ELF-1 (cell line): ENCODE measurements at regions not wholly inside any gene's neighbourhood (a gene's known extent, or its start where the extent isn't known, plus 50 kb on each side); places are given as distances from the start of the nearest gene placed in this dataset.

Source experiments
- DNase-seq: peaks from one replicate; pipeline ENCODE4 v3.0.0-alpha.2; 2016; ENCODE audit warnings: low read depth, low spot score

DNA sequence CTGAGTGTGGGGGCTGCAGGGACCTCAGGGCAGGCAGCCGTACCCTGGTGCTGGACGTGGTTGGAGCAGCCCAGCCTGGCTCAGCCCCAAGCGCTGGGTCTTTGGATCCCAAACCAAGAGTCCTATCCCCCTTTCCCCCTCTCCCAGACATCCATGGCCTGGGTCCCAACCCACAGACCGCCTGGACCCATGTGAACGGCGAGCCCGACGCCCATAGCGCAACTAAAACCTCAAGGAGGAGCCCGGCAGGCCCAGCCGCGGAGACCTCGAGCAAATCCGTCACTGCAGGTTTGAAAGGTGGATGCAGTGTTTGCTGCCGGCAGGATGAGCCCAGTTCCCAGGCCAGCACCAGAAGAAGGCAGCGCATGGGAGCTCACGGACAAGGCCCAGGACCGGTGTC is 337.0 kb downstream of the BRD1 start:
- no peak for DNase-seq

DNA sequence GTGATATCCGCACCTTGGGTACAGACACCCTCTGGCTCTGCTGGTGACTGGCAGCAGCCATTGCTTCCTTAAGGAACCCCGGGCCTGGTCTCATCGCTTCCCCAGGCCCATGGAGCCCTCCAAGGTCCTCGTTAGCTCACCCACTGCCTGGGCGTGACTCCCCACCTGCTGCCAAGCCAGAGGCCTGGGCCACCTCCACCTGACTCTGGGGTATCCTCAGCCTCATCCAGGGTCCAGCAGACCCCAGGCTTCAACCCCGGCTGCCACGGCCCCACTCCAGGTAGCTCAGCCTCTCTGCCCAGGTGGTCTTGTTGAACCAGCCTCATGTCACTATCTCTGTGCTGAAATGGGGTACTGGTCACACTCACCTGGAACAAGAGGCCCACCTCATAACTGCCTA is 337.9 kb downstream of the BRD1 start:
- no peak for DNase-seq

DNA sequence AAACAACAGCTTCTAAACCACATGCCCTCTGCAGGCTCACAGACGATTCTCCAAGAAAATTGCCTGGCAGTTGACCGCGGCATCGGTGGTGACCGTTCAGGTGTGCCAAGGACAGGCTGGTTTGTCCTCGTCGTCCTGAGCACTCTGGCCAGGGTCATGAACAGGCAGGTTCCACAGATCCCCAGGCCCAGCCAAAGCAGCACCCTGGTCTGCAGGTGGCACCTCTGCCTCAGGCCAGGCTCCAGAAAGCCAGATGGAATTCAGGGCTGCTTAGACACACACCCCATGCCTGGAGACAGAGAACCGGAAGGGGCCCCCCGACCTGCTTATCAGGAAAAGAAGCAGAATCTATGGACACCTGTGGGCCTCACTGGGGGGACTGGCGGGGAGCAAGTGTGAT is 338.7 kb downstream of the BRD1 start:
- DNase-seq: peak; percentile 26

DNA sequence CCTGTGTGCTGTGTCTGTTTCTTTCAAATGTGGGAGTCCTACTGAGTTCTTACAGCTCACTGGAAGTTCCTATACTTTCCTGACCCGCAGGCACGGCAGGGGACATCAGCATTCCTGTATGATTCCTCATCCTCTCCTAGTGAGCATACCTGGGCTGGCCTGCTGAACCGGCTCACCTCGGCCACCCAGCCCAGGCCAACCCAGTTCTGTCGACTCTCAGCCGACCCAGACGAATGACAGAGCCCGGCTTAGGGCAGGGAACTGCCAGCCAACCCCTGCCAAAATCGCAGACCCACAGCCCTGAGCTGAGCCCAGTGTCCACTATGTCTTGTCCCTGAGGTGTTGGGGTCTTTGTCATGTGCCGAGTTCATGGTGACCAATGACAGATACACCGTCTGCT is 339.7 kb downstream of the BRD1 start:
- DNase-seq: peak; percentile 90

DNA sequence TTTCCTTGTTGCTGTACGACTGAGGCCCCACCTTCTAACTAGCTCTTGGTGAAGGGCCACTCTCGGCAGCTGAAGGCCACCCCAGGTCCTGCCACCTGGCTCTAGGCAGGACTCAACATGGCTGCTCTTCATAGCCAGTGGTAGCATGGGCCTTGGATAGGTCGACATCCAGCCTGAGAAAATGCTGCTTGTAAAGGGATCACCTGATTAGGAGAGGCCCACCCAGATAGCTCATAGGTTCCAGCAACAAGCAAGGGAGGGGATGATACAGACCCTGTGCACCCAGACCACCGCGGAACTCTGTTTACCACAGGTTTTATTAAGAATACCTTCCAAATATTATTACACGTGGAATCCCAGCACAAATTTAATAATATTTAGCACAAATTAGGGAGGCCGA is 341.4 kb downstream of the BRD1 start:
- DNase-seq: no peak

DNA sequence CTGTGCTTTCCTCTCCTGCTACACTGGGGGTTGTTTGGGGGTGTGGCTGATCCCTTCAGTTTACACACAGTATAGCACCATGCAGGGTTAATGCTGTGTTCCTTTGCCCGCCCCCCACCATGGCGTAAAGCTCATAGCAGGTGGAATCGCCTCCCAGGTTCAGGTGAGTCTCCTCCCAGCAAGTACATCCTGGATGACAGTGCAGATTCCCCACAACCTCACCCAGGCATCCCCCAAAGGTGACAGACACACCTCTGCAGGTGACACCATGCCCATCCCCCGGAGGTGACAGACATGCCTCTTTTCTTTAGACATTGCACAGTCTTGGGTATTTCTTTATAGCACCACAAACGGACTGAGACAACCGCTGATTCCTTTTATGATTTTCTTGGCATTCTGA is 343.7 kb downstream of the BRD1 start:
- no peak for DNase-seq

DNA sequence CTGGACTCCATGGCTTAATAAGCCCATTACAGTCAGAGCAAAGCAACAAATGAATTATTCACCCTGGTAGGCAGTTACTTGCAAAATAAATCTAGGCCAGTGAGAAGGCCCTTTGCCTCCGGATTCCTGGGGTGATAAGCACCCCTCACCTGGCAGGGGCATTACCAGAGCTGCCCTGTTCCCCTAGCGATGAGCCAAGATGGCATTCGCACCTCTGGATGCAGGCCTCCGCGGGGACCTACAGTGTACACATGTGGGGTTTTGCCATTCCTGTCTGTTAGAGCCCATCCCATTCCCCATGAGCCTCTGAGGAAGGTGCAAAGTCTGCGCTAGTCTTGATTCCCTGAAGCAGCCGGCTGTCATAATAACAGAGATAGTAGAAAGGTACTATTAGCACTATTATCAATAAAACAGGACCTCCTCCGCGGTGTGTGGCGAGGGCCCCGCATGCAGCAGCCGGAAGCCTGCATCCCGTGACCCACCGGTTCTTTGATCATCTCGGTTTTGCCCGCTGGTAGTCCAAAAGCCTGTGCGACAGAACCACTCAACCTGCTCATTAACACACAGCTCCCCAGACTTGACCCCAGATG is 344.3 kb downstream of the BRD1 start:
- no peak for DNase-seq

DNA sequence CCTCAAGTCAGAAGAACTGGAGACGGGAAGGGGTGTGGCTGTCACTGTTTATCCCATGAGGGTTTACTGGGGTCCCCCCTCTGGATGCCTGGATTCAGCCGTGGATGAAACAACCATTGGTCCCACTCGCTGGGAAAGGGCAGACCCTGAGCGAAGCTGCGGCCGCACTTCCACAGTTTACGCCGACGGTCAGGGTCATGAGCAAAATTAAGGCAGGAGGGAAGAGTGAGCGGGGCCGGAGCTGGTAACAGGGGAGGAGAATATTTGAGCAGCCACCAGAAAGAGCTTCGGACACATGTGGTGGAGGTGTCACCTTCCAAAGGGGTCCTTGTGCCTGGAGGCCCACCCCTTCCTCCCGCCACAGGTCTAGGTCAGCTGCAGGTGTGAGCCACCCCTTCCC is 344.9 kb downstream of the BRD1 start:
- no peak for DNase-seq

DNA sequence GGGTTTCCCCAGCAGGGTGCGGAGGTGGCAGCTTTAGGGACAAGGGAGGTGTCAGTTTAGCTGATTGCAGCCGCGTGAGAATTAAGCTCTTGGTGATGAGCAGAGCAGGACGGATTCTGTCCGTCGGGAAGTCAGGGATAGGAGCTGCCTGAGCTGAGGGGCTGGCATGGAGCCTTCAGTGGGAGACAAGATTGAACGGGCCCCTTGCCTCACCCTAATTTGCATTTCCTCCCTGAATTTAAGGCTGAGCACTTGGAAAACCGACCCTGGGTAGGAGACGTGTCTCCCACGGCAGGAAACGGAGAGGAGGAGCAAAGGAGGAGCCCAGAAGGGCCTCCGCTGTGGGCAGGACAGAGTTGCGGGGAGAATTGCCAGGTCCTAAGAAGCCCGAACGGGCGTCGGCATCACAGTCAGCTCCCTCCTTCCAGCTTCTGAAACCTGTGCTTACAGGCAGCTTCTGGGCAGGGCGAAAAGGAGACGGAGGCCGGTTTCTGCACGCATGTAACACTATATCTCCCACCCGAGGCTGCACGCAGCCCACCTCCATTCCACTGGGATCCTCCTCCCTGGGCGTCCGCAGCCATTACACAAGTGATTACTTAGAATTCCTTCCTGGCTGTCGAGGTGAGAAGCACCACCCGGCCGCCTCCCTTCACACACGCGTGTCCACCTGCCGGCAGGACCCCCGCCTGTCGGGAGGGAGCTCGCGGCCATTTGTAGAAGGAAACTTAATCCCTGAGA is 345.8 kb downstream of the BRD1 start:
- DNase-seq: peak; percentile 36

DNA sequence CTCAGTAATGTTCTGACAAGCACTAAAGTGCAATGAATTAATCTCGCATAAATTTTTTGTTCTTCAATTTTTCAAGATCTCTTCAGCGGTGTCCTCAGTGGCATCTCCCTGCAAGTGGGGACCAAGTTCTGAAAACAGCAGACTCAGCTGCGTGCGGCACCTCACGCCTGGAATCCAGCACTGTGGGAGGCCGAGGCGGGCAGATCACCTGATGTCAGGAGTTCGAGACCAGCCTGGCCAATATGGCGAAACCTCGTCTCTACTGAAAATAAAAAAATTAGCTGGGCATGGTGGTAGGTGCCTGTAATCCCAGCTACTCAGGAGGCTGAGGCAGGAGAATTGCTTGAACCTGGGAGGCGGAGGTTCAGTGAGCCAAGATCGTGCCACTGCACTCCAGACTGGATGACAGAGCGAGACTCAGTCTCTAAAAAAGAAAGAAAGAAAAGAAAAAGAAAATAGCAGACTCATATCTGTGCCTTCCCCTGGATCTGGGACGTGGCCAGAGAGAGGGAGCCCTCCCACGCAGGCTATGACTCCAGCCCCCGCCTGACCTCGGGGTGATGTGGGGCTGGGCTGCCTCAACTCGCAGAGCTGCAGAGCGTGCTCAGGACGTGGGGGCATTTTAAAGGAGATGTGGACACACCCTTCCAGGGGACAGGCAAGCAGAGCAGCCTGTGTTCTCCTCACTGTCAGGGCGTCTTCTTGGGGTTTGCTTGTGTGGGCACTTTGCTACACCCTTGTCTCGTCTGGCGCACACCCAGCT is 346.6 kb downstream of the BRD1 start:
- DNase-seq: no peak

DNA sequence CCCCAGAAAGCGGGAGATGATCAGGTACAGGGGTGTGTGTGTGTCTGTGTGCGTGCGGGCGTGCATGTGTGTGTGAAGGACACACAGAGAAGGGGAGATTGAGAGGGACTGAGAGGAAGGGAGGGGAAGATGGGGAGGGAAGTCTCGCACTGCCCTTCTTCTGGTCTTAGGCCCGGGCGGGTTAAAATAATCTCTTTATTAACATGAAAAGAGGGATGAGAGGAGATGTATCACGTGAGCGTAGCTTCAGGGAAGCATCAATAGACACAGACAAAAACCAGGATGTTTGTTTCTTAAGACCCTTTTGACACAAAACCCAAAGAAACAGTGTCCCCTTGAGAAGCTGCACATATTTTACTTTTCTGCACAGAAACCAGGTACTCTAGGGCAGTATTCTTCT is 347.3 kb downstream of the BRD1 start:
- DNase-seq: no peak

DNA sequence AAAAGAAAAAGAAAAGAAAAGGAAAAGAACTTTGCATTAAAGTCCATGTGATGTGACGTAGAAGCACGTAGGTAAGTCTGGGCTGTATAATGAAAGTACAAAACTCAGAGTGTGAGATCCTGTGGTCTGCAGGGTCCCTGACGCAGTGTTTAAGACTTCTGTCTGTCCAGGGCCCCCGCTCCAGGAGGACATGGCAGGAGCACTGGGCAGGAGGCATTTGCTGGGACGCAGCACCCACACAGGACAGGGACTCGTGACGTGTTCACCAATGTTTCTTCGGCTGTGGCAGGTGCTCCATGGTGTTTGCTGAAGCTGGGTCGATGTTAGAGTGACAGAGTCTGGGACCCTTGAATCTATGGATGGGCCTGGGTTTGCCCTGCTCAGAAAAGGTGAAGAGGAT is 348.1 kb downstream of the BRD1 start:
- DNase-seq: no peak

DNA sequence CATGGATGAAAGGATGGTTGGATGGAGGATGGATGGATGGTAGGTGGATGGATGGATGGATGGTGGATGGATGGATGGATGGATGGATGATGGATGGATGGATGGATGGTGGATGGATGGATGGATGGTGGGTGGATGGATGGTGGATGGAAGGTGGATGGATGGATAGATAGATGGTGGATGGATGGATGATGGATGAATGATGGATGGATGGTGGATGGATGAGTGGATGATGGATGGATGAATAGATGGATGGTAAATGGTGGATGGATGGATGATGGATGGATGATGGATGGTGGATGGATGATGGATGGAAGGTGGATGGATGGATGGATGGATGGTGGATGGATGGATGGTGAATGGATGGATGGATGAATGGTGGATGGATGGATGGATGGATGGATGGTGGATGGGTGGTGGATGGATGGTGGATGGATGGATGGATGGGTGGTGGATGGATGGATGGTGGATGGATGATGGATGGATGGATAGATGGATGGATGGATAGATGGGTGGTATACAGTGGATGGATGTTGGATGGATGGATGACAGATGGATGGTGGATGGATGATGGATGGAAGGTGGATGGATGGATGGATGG is 350.8 kb downstream of the BRD1 start:
- DNase-seq: no peak

DNA sequence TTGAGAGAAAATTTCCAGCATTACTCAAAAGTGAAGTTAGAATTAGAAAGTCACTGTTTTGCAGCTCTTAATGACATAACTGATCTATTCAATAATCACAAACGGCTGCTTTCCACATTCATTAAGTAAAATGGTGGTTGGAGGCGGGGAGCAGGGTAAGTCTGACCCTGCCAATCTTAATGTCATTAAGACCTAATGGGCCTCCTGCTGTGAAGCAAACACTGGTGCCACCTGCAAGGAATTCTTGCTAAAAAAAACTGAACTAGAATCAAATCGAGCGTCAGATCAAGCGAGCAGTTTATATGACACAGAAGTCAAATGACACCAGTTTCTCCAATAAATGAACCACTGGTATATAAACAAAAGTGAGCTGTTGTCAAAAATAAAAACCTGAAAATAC is 351.5 kb downstream of the BRD1 start:
- no peak for DNase-seq

DNA sequence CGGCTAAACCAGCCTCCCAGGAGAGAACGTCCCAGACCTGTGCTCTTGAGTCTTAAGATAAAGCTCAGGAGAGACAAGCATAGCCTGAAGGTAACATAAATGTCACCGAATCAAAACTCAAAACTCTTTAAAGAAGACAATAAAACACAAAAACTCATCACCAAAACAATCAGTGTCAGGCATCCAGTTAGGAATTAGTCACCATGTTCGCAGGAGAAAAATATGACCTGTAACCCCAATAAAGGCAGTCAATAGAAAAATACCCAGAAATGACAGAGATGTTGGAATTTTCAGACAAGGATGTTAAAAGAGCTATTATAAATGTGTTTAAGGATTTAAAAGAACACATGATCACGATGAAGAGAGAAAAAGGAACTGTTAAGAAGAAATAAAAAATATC is 352.4 kb downstream of the BRD1 start:
- DNase-seq: no peak

DNA sequence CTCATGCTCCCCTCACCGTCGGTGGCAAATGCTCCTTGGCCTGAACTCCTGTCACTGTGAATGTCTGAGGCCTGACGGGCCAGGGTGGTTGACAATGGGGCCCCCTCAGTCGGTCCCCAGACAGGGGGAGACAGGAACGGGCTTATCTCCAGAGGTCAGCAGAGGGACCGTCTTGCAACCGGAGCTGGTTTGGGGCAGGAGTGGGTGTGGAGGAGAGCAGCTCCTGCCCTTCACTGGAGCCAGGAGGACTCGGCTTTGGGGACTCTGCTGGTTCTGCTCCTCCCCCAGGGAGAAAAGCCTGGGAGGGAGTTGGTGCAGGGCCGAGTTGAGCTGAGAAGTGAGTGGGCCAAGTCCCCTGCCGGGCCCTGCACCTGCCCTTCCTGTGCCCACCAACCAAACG is 354.4 kb downstream of the BRD1 start:
- DNase-seq: no peak

DNA sequence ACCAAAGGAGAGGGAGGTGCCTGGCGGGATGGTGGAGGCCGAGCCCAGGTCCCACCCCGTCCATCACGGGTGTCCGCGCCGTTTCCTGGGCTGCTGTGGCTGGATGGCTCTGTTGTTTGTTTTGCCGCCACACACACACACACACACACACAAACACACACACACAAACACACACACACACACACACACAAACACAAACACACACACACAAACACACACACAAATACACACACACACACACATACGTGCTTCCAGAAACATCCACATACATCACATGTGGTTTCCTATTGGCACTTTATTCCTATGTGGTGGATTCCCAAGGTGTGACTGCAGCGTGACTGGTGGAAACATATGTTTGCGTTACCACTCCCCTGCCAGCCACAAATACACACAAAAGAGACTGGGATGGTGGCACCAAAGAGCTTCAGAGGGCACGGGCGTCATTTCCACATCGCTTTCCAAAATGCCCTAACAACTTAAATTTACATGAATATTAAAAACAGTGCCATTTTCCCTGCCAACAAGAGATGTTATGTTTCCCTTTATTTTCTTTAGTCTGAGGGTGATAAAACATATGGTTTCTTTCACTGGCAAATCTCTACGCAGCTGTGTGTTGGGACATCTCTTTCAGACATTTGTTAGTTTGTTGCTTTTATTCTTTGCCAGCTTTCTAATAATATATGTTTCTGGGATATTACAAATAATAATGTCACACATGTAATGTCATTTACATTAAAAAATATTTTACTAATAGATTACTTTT is 356.8 kb downstream of the BRD1 start:
- DNase-seq: no peak

DNA sequence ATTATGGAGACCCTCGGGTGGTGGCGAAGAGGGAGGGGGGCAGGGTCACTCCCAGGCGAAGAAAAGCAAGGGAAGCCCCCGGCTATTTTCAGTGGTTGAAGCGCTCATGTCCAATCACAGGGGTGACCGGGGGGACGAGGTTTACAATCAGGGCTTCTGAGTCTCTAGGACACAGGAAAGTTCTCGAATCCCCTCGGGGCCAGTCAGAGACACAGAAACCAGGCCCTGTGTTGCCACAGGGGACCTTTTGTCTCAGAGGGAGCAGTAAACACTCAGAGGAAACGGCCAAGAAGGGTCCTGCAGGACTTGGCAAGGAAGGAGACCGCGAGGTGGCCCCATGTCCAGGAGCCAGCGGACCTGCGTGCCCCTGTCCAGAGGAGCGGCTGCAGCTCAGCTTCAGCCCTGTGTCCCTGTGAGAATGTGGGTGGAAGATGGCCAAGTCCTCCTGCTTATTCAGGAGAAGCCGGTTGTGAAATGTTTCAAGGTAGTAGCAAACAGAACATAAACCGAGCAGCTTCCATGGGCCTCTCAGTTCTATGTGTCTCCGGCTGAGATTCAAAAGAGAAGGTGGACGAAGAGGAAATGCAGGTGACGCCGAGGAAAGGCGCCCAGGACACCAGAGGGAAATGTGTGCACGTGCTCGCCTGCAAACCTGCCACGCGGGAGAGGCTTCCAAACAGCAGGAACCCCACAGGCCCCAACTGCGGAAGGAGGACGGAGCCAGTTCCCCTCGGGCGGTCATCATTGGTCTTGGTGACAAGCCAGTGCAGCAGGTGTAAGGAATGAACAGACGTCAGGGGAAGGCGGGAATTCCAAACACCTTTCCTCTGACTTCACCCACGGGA is 357.6 kb downstream of the BRD1 start:
- peak; percentile 44 for DNase-seq

DNA sequence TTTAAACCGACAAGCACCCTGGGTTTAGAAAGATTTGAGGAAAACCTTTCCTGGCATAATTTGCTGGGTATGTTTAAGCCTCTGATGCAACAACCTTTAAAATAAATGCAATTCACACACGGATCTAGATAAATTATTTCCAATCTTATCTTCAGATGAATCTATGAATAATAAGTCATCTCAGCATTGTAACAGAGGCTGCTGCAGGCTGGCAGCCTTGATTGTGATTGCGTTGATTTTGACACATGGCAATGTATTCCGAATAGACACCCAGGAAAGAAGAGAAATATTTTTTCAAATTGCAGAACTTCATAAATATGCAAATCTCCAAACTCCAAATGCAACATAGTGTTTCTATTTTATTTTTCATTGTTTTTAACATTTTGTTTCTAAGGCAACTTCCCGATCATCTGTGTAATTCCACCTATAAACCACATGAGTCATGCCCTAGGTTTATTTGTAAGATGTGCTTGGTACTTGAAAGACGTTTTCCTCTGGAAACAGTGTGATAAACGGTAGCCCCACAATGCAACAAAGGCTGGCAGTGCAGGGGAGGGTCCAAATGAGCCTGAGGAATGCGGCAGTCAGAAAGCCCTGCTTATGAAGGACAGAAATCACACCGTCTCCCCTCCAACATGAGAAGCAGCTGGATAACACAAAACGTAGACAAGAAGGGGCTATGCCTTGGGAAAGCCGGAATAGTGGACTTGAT is 359.0 kb downstream of the BRD1 start:
- no peak for DNase-seq

DNA sequence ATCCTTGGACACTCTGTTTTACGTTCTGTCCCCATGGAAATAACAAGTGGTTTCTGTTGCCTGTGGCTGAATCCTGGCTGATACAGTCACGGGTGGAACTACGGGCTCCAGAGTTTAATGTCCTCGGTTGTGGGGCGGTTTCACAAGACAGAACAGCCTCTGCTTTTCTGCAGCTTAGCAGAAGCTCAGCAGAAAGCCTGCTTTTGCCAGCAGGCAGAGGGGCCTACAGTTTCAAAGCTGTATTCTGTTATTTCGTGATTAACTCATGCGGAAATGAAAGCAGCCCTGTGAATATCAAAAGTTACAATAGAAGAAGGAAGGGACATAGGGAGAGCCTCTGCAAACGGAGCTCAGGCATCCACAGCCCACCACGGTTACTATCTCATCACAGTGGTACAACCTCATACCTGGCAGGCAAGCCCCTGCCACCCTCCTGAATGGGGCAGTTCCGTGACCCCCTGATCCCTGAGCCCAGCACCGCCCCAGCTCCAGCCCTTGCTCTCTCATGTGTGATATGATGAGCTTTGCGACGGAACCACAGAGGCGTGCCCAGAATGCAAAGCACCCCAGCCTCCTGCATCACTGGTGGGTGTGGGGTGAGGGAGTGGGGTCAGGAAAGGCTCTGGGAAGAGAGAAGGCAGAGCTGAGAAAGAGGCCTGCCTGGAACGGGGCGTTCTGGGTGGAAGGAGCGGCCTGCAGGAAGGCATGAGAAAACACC is 360.6 kb downstream of the BRD1 start:
- no peak for DNase-seq
